ENCODE measurements at regions not wholly inside any gene's neighbourhood (a gene's known extent, or its start where the extent isn't known, plus 50 kb on each side); places are given as distances from the start of the nearest gene placed in this dataset.

GRCh38 chr15:47445723-47446392, 271.4 kb upstream of the SEMA6D start:
- Histone ChIP-seq H3K27me3 (ENCODE audit: low read depth) (no peaks in the 10 kb centered on the region), H3K27ac (replicated peaks) (no peak overlapping the region), H3K4me1 (no peaks in the 10 kb centered on the region), H3K36me3 (no peaks in the 10 kb centered on the region), H3K4me3 (no peak overlapping the region), H3K9me3 (replicated peaks) (peaks cover 12% of the 10 kb centered on the region)
- TF ChIP-seq, protein P1, sequence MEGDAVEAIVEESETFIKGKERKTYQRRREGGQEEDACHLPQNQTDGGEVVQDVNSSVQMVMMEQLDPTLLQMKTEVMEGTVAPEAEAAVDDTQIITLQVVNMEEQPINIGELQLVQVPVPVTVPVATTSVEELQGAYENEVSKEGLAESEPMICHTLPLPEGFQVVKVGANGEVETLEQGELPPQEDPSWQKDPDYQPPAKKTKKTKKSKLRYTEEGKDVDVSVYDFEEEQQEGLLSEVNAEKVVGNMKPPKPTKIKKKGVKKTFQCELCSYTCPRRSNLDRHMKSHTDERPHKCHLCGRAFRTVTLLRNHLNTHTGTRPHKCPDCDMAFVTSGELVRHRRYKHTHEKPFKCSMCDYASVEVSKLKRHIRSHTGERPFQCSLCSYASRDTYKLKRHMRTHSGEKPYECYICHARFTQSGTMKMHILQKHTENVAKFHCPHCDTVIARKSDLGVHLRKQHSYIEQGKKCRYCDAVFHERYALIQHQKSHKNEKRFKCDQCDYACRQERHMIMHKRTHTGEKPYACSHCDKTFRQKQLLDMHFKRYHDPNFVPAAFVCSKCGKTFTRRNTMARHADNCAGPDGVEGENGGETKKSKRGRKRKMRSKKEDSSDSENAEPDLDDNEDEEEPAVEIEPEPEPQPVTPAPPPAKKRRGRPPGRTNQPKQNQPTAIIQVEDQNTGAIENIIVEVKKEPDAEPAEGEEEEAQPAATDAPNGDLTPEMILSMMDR (IDR thresholded peaks at IDR 0.05; ENCODE audit: borderline replicate concordance): no peak
- no peak for DNase-seq
- intact Hi-C loops (cut with micrococcal nuclease): no loop called here

DNA sequence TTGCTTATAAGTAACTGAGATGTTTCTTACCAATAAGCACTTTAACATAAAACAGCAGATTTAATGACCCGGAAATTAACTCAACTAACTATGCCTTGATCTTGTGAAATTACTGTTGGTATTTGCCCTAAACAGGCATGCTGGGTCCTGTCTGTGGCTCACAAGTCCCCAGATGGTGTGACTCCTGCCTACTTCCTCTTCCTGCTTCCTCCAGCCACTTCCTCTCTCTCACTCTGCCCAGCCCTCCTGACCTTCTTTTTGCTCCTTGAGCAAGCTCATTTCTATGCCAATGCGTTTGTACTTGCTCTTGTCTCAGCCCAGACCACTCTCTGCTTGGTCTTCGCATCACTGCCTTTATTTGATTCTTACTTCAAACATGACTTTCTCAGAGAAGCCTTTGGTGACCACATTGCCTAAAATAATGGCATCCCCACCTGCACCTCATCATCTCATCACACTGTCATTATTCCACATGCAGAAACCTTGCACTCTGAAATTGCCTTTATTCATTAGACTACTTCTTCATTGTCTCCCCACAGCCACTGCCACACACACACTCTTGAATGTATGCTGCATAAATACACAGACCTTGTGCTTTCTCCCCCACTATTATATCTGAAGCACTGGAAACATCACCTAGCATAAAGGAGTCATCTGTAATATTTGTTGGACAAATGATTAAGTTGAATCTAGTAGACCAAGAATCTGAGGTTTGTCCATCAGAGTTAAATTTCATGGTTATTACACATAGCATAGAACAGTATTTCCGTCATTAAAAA, 256.3 kb upstream of the SEMA6D start:
- intact Hi-C loops (cut with micrococcal nuclease): no loop called here
- no peak for DNase-seq
- Histone ChIP-seq H3K9me3 (replicated peaks) (no peaks in the 10 kb centered on the region), H3K27me3 (ENCODE audit: low read depth) (no peaks in the 10 kb centered on the region), H3K4me3 (no peak overlapping the region), H3K36me3 (no peaks in the 10 kb centered on the region), H3K4me1 (no peaks in the 10 kb centered on the region), H3K27ac (replicated peaks) (no peak overlapping the region)
- TF ChIP-seq, protein P1 (IDR thresholded peaks at IDR 0.05; ENCODE audit: borderline replicate concordance): no peak

DNA sequence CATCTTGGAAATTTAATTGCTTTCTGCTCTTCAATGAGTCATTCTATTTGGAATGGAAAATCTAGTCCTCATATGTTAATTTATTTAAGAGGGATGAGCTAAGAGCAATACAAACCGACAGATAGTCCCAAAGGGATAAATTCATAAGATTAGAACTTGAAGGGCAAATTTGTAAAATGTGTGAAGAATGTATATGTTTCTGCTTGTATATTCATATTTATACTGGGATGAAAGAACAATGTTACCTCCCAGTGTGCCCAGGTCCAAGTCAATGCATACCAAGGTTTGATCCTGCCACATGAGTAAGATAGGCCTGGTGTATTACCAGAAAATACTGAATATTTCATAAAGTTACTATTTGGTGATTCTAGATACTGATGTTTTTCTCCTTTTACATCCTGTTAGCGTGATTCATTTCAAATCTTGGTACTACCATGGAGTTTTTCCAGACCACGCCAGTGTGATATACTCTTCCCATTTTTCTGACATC, 255.6 kb upstream of the SEMA6D start:
- H3K36me3 ChIP-seq: no peaks in the 10 kb centered on the region
- no peak overlapping the region for H3K4me3 ChIP-seq
- TF ChIP-seq, protein P1 (IDR thresholded peaks at IDR 0.05; ENCODE audit: borderline replicate concordance): no peak
- intact Hi-C loops (cut with micrococcal nuclease): no loop called here
- no peaks in the 10 kb centered on the region for H3K4me1 ChIP-seq
- DNase-seq: no peak
- no peaks in the 10 kb centered on the region for H3K9me3 ChIP-seq (replicated peaks)
- H3K27ac ChIP-seq (replicated peaks): no peak overlapping the region
- no peaks in the 10 kb centered on the region for H3K27me3 ChIP-seq (ENCODE audit: low read depth)

- H3K27me3 ChIP-seq (ENCODE audit: low read depth): no peaks in the 10 kb centered on the region
- intact Hi-C loops (cut with micrococcal nuclease): no loop called here
- TF ChIP-seq, protein P1 (IDR thresholded peaks at IDR 0.05; ENCODE audit: borderline replicate concordance): no peak
- H3K4me3 ChIP-seq: no peak overlapping the region
- H3K36me3 ChIP-seq: no peaks in the 10 kb centered on the region
- no peaks in the 10 kb centered on the region for H3K9me3 ChIP-seq (replicated peaks)
- no peaks in the 10 kb centered on the region for H3K4me1 ChIP-seq
- no peak for DNase-seq
- no peak overlapping the region for H3K27ac ChIP-seq (replicated peaks)
These were observed 250.9 kb upstream of the SEMA6D start for GRCh38 chr15:47466357-47466756.

- Histone ChIP-seq H3K9me3 (replicated peaks) (no peaks in the 10 kb centered on the region), H3K4me3 (no peak overlapping the region), H3K27ac (replicated peaks) (no peak overlapping the region), H3K4me1 (peaks cover 24% of the 10 kb centered on the region), H3K27me3 (ENCODE audit: low read depth) (no peaks in the 10 kb centered on the region), H3K36me3 (no peaks in the 10 kb centered on the region)
- intact Hi-C loops (cut with micrococcal nuclease): loop anchor here (10.0 kb wide), 2 partner anchors 144 to 514 kb away; no protein-coding TSS in a partner anchor
- DNase-seq: no peak
- TF ChIP-seq, protein P1 (IDR thresholded peaks at IDR 0.05; ENCODE audit: borderline replicate concordance): no peak
These were observed 246.3 kb upstream of the SEMA6D start for GRCh38 chr15:47470983-47471382.
